ENCODE measurements at regions not wholly inside any gene's neighbourhood (a gene's known extent, or its start where the extent isn't known, plus 50 kb on each side); places are given as distances from the start of the nearest gene placed in this dataset.

GRCh38 chr13:59229401-59229800, 934.3 kb downstream of the DIAPH3 start:
- no peak for DNase-seq (ENCODE audit: low spot score)

DNA sequence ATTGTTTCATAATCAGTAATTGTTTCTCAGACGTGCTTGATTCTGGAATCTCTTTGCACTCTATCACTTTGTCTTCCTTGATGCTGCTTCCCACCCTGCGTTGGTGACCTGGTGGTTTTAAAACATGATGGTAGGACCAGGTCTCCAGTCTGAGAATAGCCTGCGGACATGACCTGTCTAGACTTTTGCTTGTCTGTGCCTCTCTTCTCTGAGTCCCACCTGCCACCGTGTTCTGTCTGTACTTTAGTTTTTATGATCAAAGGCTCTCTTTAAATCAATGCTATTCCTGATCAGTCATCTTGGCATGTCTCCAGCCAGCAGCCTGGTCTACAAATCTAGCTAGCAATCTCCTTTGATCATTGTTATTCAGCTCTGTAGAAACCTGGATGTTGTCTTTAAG, 933.9 kb downstream of the DIAPH3 start:
- no peak for DNase-seq (ENCODE audit: low spot score)

- no peak for DNase-seq (ENCODE audit: low spot score)
Observed at GRCh38 chr13:59230484-59231264, 933.1 kb downstream of the DIAPH3 start.

GRCh38 chr13:59236309-59236919, 927.3 kb downstream of the DIAPH3 start:
- no peak for DNase-seq (ENCODE audit: low spot score)

DNA sequence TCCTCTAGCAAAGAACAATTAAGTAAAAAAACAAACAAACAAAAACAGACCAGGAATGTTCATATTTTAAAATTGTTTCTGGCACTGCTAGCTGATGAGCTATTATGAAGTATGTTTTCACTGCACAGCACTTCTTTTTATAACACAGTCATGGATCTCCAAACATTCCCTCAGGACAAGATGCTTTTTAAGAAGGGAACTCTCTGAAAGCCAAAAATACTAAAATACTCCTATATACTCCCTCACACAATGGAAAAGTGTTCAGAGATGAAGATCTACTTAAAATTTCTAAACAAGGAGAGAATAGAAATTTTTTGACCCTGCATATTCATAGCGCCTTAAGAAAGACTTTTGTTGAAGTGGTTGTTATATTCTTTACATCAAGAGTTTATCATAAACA, 926.8 kb downstream of the DIAPH3 start:
- no peak for DNase-seq (ENCODE audit: low spot score)

- no peak for DNase-seq (ENCODE audit: low spot score)
Observed at GRCh38 chr13:59247171-59247570, 916.6 kb downstream of the DIAPH3 start.

DNA sequence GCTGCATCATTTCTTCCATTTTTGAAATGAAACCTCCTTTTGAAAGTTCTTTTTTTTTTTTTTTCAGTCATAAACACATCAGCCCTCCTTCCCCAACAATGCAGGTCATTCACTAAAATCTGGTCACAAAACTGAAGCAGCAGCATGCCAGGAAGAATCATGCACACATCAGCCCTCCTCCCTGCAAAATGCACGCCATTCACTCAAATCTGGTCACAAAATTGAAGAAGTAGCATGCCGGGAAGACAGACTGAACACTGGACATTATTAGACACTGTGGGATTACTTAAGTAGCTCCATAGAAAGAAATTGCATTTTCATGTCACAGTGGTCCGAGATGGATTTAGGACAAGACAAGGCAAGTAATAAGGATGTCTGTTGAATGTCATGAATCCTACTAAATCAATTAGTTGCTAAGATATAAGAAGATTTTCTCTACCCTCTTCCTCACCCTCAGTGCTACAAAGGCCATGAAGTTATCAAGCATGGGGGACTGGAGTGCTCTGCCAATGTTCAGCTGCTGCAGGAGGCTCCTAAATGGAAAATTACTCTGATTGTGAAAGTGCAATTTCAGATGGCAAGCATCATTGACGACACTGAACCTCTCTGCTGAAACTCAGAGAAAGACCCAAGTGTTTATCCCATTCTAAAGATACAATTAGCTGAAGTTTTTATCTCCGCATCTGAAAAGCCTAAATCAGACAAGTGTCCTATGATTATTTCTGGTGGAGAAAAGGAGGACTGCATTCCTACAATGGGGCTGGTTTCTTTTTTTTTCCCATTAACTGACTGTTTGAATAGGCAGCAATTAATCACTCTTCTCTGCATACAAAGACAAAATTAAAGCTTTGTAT, 913.2 kb downstream of the DIAPH3 start:
- no peak for DNase-seq (ENCODE audit: low spot score)

GRCh38 chr13:59259165-59260000, 904.3 kb downstream of the DIAPH3 start:
- DNase-seq (ENCODE audit: low spot score), result no peak

- DNase-seq (ENCODE audit: low spot score), result no peak
Observed at GRCh38 chr13:59261928-59262488, 901.7 kb downstream of the DIAPH3 start.

DNA sequence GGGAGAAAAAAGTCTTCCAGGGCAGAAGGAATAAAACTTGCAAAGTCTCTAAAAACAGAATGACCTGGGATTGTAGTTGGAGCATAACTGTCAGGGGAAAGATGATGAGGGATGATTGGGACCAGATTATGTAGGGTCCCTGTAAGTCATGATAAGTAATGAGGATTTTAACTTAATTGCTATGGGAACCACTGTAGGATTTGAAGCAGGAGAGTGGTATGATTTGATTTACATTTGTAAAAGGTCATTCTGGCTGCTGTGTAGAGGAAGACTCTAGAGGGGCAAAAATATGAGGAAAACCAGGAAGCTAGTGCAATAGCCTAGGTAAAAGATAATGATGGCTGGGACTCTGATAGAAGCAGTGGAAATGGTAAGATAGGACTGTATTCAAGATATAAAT, 900.2 kb downstream of the DIAPH3 start:
- DNase-seq (ENCODE audit: low spot score), result no peak

GRCh38 chr13:59266478-59267063, 897.2 kb downstream of the DIAPH3 start:
- no peak for DNase-seq (ENCODE audit: low spot score)

- DNase-seq (ENCODE audit: low spot score), result no peak
Observed at GRCh38 chr13:59269476-59269875, 894.3 kb downstream of the DIAPH3 start.

DNA sequence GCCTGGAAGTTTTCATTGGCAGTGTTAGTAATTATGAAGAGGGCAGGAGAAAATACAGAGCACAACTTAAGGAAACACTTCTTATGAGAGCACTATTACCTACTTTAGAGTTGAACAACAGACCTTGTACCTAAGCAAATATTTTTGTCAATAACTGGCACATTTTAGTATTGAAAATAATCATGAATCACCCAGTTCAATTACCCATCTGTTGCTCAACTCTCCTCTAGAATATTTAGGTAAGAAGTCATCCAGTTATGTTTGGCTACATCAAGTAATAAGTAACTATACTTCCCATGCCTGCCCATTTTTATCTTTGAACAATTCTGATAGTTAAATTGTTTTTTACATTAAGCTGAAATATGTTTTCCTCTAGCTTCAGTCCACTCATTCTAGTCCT, 893.4 kb downstream of the DIAPH3 start:
- no peak for DNase-seq (ENCODE audit: low spot score)

DNA sequence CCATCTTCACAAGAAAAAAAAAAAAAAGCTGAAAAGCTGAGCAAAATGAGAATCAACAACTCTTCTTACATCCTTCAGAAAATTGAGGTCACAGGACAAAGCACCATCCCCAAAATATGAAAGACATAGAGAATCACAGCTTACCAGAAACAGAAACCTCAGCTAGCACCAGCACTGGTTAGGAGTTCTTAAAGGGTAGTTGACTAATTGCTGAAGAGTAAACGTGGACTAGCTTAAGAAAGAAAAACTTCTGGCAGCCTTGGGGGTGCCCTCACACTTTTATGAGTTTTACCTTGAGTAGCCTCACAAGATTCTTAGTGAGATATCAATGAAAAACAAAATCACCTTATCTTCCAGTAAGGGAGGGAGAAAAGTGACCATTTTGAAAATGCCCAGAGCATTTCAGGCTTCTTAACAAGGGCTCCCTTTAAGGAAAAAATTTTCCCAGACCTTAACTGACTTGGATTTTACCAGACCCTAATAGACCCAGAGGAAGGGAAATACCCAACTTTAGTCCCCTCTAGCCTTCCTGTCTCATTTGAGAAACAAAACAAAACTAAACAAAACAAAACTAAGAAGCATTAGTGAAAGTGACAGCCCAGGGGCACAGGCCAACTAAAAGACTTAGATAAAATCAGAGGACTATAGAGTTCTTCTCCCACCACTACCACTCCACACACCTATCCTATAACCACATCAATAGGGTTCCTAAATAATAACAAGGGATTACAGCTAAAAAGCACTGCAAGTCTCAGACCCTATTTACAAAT, 888.6 kb downstream of the DIAPH3 start:
- no peak for DNase-seq (ENCODE audit: low spot score)

DNA sequence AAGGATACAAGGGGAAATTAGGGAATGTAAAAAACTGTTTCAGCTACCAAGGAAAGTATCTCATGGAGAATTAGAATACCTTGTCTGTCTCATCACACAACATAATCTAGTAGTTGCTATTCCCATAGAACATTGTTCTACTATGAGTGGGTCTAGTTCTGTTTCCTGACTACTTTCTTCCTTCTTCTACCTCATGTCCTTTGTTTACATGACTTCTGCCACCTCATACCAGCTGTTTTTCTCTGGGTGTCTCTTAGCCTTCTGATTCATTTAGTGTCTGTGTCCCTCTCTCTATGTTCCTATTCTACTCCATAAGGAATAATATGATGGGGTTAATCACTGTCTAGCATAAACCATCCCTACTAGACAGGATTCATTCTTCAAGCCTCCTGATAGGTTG, 887.3 kb downstream of the DIAPH3 start:
- DNase-seq (ENCODE audit: low spot score), result no peak

- no peak for DNase-seq (ENCODE audit: low spot score)
Observed at GRCh38 chr13:59277106-59277505, 886.6 kb downstream of the DIAPH3 start.

GRCh38 chr13:59279028-59279427, 884.7 kb downstream of the DIAPH3 start:
- no peak for DNase-seq (ENCODE audit: low spot score)

DNA sequence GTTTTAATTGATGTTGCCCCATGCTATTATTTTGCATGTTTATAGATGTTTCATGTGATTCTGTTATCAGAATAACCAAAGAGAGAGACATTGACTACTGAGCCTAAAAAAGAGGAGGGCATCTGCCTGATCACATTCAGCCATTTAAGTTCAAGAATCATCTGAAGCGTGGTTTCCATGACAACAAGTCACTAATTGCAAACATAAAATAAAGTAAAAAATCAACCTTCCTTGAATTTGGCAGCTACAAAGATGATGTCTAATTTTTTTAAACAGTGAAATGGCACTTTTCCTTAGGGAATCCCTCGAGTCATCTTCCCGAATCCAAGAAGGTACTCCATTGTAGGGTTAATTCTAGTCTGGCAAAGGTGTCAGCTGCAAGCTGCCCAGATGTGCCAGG, 884.2 kb downstream of the DIAPH3 start:
- DNase-seq (ENCODE audit: low spot score), result no peak

DNA sequence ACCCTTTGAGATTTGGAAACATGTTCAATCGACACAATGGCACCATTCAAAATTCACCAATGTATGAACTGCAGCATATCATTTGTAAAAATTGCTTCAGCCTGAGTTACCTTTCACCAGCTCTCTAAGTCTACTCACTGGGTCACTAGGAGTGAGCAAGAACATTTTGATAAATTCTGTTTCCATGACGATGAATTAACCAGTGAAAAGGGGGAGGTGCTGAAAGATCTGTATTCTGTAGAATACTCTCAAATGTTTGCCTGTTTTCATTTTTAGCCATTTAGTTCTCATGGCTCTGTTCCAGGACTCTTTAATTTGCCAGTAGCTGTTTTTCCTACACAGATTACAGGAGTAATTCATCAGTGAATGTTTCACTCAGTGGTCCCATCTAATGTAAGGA, 883.4 kb downstream of the DIAPH3 start:
- DNase-seq (ENCODE audit: low spot score), result no peak

GRCh38 chr13:59281453-59281852, 882.3 kb downstream of the DIAPH3 start:
- no peak for DNase-seq (ENCODE audit: low spot score)

Measured in ureter (tissue), 1 donor.